DOHH2 (cell line): ENCODE measurements at regions not wholly inside any gene's neighbourhood (a gene's known extent, or its start where the extent isn't known, plus 50 kb on each side); places are given as distances from the start of the nearest gene placed in this dataset.

Experiments
- EZH2phosphoT487 ChIP-seq: fragments of 200-600 bp; sonication (generic); IDR thresholded peaks from 2 replicates; pipeline ENCODE4 v1.6.1; 2017; ENCODE audit warnings: borderline replicate concordance, mild to moderate bottlenecking, antibody characterized with exemption, low read length, moderate library complexity, mixed read lengths
- TF ChIP-seq, protein P1 (sequence below): fragments of 200-600 bp; sonication (generic); IDR thresholded peaks from one replicate; pipeline ENCODE4 v1.5.1; 2014; ENCODE audit warnings: antibody characterized with exemption, mild to moderate bottlenecking, low read depth, low read length; ENCODE audit not compliant: poor library complexity, severe bottlenecking

DNA sequence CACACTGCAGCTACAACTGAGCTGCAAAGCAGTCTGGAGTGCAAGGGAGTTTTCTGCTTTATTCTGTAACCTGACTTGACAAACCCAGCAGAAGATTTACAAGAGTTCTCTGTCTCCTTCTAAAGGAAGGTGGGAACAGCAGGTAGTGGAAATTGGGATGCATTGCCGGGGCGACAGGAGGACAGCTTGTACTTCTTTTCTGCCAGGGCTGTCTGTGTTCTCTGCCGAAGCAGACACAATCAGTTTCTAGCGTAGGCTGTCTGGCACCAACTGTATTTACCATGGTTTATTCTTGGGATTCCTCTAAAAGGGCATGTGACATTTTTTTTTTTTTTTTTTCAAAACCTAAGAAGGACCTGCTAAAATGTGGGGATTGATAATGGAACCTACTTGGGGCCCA is 190.8 kb upstream of the GK2 start:
- TF ChIP-seq, protein P1, sequence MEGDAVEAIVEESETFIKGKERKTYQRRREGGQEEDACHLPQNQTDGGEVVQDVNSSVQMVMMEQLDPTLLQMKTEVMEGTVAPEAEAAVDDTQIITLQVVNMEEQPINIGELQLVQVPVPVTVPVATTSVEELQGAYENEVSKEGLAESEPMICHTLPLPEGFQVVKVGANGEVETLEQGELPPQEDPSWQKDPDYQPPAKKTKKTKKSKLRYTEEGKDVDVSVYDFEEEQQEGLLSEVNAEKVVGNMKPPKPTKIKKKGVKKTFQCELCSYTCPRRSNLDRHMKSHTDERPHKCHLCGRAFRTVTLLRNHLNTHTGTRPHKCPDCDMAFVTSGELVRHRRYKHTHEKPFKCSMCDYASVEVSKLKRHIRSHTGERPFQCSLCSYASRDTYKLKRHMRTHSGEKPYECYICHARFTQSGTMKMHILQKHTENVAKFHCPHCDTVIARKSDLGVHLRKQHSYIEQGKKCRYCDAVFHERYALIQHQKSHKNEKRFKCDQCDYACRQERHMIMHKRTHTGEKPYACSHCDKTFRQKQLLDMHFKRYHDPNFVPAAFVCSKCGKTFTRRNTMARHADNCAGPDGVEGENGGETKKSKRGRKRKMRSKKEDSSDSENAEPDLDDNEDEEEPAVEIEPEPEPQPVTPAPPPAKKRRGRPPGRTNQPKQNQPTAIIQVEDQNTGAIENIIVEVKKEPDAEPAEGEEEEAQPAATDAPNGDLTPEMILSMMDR = no peak
- TF ChIP-seq EZH2phosphoT487 = no peak
